ENCODE measurements at regions not wholly inside any gene's neighbourhood (a gene's known extent, or its start where the extent isn't known, plus 50 kb on each side); places are given as distances from the start of the nearest gene placed in this dataset.

DNA sequence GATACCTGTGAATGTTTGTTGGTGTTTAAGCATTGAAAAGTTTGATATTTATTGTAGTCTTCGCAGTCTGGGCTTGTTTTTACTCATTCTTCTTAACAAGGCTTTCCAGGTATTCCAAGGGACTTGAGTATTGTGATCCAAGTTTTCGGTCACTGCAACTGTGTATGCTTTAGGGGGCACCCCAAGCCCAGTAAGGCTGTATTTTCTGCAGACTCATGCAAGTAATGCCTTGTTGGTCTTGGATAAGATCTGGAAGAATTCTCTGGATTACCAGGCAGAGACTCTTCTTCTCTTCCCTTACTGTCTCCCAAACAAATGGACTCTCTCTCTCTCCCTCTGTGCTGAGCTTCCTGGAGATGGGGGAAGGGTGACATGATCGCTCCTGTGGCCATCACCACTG, 82.1 kb downstream of the RFPL4B start:
- no peak for TF ChIP-seq POLR2A (IDR thresholded peaks at IDR 0.05)
- TF ChIP-seq, protein P1, sequence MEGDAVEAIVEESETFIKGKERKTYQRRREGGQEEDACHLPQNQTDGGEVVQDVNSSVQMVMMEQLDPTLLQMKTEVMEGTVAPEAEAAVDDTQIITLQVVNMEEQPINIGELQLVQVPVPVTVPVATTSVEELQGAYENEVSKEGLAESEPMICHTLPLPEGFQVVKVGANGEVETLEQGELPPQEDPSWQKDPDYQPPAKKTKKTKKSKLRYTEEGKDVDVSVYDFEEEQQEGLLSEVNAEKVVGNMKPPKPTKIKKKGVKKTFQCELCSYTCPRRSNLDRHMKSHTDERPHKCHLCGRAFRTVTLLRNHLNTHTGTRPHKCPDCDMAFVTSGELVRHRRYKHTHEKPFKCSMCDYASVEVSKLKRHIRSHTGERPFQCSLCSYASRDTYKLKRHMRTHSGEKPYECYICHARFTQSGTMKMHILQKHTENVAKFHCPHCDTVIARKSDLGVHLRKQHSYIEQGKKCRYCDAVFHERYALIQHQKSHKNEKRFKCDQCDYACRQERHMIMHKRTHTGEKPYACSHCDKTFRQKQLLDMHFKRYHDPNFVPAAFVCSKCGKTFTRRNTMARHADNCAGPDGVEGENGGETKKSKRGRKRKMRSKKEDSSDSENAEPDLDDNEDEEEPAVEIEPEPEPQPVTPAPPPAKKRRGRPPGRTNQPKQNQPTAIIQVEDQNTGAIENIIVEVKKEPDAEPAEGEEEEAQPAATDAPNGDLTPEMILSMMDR (IDR thresholded peaks at IDR 0.05) = no peak
- TF ChIP-seq EP300 (IDR thresholded peaks at IDR 0.05) = no peak

Measured in ovary (tissue), 3 donors.